Trophoblast cell (in vitro differentiated cells and primary cell): ENCODE measurements at regions not wholly inside any gene's neighbourhood (a gene's known extent, or its start where the extent isn't known, plus 50 kb on each side); places are given as distances from the start of the nearest gene placed in this dataset.
"Not testable (repeated sequence)": the region's sequence is repeated elsewhere in the genome, so short reads cannot be mapped to it uniquely, and the experiment has no call there.

Experiments used
- DNase-seq, 2 donors: peaks; one replicate each; pipeline ENCODE4 v3.0.0-alpha.2; 2016
- H2AFZ ChIP-seq: 2 replicates; pipeline ENCODE4 v1.6.1; 2013; ENCODE audit warnings: low read length, moderate library complexity, mild to moderate bottlenecking; ENCODE audit not compliant: insufficient read depth, poor library complexity
- H2AK5ac ChIP-seq: 2 replicates; pipeline ENCODE4 v1.6.1; 2013; ENCODE audit warnings: mild to moderate bottlenecking, low read length
- H2BK120ac ChIP-seq: 2 replicates; pipeline ENCODE4 v1.6.1; 2013; ENCODE audit warnings: low read length, mild to moderate bottlenecking, moderate library complexity; ENCODE audit not compliant: insufficient read depth, poor library complexity
- H2BK12ac ChIP-seq: 2 replicates; pipeline ENCODE4 v1.6.1; 2013; ENCODE audit warnings: mild to moderate bottlenecking, low read length, moderate library complexity
- H2BK5ac ChIP-seq: 2 replicates; pipeline ENCODE4 v1.6.1; 2013; ENCODE audit warnings: low read length, low read depth, moderate library complexity, mild to moderate bottlenecking; ENCODE audit not compliant: poor library complexity
- H3K14ac ChIP-seq: 2 replicates; pipeline ENCODE4 v1.6.1; 2013; ENCODE audit warnings: mild to moderate bottlenecking, low read length
- H3K18ac ChIP-seq: 2 replicates; pipeline ENCODE4 v1.6.1; 2013; ENCODE audit warnings: mild to moderate bottlenecking, low read length
- H3K23ac ChIP-seq: 2 replicates; pipeline ENCODE4 v1.6.1; 2013; ENCODE audit warnings: low read length
- H3K27ac ChIP-seq: 2 replicates; pipeline ENCODE4 v1.5.1; 2013; ENCODE audit warnings: low read depth, mild to moderate bottlenecking, inconsistent platforms, low read length, moderate library complexity
- H3K27me3 ChIP-seq: 2 replicates; pipeline ENCODE4 v1.6.1; 2013; ENCODE audit warnings: inconsistent platforms, mild to moderate bottlenecking, low read length, moderate library complexity; ENCODE audit not compliant: insufficient read depth
- H3K36me3 ChIP-seq, 2 experiments: 1 replicate in 1 of 2; 2 replicates in 1 of 2; pipeline ENCODE4 v1.6.1; 2013; ENCODE audit warnings: low read length in 2 of 2, mild to moderate bottlenecking in 2 of 2, moderate library complexity in 1 of 2; ENCODE audit not compliant: insufficient read depth in 2 of 2, control insufficient read depth in 1 of 2
- H3K4ac ChIP-seq: 2 replicates; pipeline ENCODE4 v1.6.1; 2013; ENCODE audit warnings: low read depth, mild to moderate bottlenecking, low read length, moderate library complexity
- H3K4me1 ChIP-seq, 2 experiments: 1 replicate in 1 of 2; 2 replicates in 1 of 2; pipeline ENCODE4 v1.6.1; 2013; ENCODE audit warnings: low read length in 2 of 2, mild to moderate bottlenecking in 2 of 2, moderate library complexity in 1 of 2; ENCODE audit not compliant: insufficient read depth in 2 of 2, control insufficient read depth in 1 of 2
- H3K4me2 ChIP-seq: 2 replicates; pipeline ENCODE4 v1.6.1; 2013; ENCODE audit warnings: inconsistent platforms, mild to moderate bottlenecking, low read length, moderate library complexity
- H3K4me3 ChIP-seq: 2 replicates; pipeline ENCODE4 v1.5.1; 2013; ENCODE audit warnings: mild to moderate bottlenecking, low read depth, low read length, inconsistent platforms
- H3K79me1 ChIP-seq: one replicate; pipeline ENCODE4 v1.6.1; 2013; ENCODE audit warnings: low read length
- H3K79me2 ChIP-seq: 2 replicates; pipeline ENCODE4 v1.6.1; 2013; ENCODE audit warnings: low read length, mild to moderate bottlenecking; ENCODE audit not compliant: control insufficient read depth, insufficient read depth, poor library complexity
- H3K9ac ChIP-seq: 2 replicates; pipeline ENCODE4 v1.6.1; 2013; ENCODE audit warnings: mild to moderate bottlenecking, low read length
- H3K9me3 ChIP-seq: 2 replicates; pipeline ENCODE4 v1.6.1; 2013; ENCODE audit warnings: low read depth, mild to moderate bottlenecking, control low read depth, inconsistent platforms, low read length; ENCODE audit not compliant: insufficient read depth
- H4K12ac ChIP-seq: 2 replicates; pipeline ENCODE4 v1.6.1; 2013; ENCODE audit warnings: low read depth, mild to moderate bottlenecking, low read length, moderate library complexity
- H4K8ac ChIP-seq: 2 replicates; pipeline ENCODE4 v1.6.1; 2013; ENCODE audit warnings: low read depth, mild to moderate bottlenecking, low read length, moderate library complexity
- H4K91ac ChIP-seq: one replicate; pipeline ENCODE4 v1.6.1; 2013; ENCODE audit warnings: low read depth, mild to moderate bottlenecking, low read length, moderate library complexity
- WGBS: extraction: QIAGEN DNeasy Blood & Tissue Kit; methylation state at CpG from one replicate; pipeline ENCODE4 v1.1.7; 2013; ENCODE audit warnings: missing lambda C conversion rate; ENCODE audit not compliant: insufficient read length, insufficient coverage; ENCODE audit errors: extremely low coverage; 5-methylcytosine and 5-hydroxymethylcytosine counted together

GRCh38 chr3:166500420-166500819, 663.2 kb upstream of the BCHE start:
- H3K4ac ChIP-seq, H4K91ac ChIP-seq, H2AFZ ChIP-seq, H4K12ac ChIP-seq, H2BK120ac ChIP-seq, H3K18ac ChIP-seq, H3K36me3 ChIP-seq, H4K8ac ChIP-seq, H3K4me3 ChIP-seq, H3K9me3 ChIP-seq, H3K27me3 ChIP-seq, H3K27ac ChIP-seq, H2BK5ac ChIP-seq, H3K79me2 ChIP-seq, H3K14ac ChIP-seq, H3K9ac ChIP-seq, H3K23ac ChIP-seq, H3K4me1 ChIP-seq, H2AK5ac ChIP-seq, H2BK12ac ChIP-seq, H3K79me1 ChIP-seq, H3K4me2 ChIP-seq, DNase-seq: not testable (repeated sequence)
- WGBS: no CpG with 5 or more reads among the region's 2 CpGs

GRCh38 chr3:166499636-166500035, 662.4 kb upstream of the BCHE start:
- Histone ChIP-seq H2BK12ac (no peak overlapping the region), H3K27me3 (no peaks in the 10 kb centered on the region), H4K91ac (no peak overlapping the region), H2AK5ac (no peak overlapping the region), H3K79me1 (no peaks in the 10 kb centered on the region), H3K4ac (no peak overlapping the region), H3K14ac (no peak overlapping the region), H2AFZ (no peak overlapping the region), H2BK5ac (no peak overlapping the region), H3K23ac (no peak overlapping the region), H3K9ac (no peak overlapping the region), H3K4me2 (no peak overlapping the region), H4K8ac (no peak overlapping the region), H3K4me3 (no peak overlapping the region), H3K18ac (no peak overlapping the region), H3K9me3 (no peaks in the 10 kb centered on the region), H3K4me1 (no peaks in the 10 kb centered on the region), H3K36me3 (no peaks in the 10 kb centered on the region), H3K79me2 (no peaks in the 10 kb centered on the region), H3K27ac (no peak overlapping the region), H2BK120ac (no peak overlapping the region), H4K12ac (no peak overlapping the region)
- no CpG with 5 or more reads among the region's 3 CpGs for WGBS
- DNase-seq: no peak

GRCh38 chr3:166498446-166498845, 661.2 kb upstream of the BCHE start:
- Histone ChIP-seq H3K4ac (no peak overlapping the region), H3K79me2 (no peaks in the 10 kb centered on the region), H3K27me3 (no peaks in the 10 kb centered on the region), H2AK5ac (no peak overlapping the region), H2BK120ac (no peak overlapping the region), H3K18ac (no peak overlapping the region), H3K4me2 (no peak overlapping the region), H2AFZ (no peak overlapping the region), H3K4me1 (no peaks in the 10 kb centered on the region), H3K14ac (no peak overlapping the region), H3K36me3 (no peaks in the 10 kb centered on the region), H3K23ac (no peak overlapping the region), H3K27ac (no peak overlapping the region), H2BK5ac (no peak overlapping the region), H3K9ac (no peak overlapping the region), H4K91ac (no peak overlapping the region), H4K12ac (no peak overlapping the region), H2BK12ac (no peak overlapping the region), H3K9me3 (no peaks in the 10 kb centered on the region), H3K4me3 (no peak overlapping the region), H4K8ac (no peak overlapping the region), H3K79me1 (no peaks in the 10 kb centered on the region)
- DNase-seq: no peak
- no CpG with 5 or more reads among the region's 3 CpGs for WGBS

- no peak overlapping the region for H3K9ac ChIP-seq
- no peak overlapping the region for H3K4me2 ChIP-seq
- no peak overlapping the region for H4K8ac ChIP-seq
- no CpG with 5 or more reads among the region's 10 CpGs for WGBS
- no peak overlapping the region for H4K91ac ChIP-seq
- H3K27me3 ChIP-seq: no peaks in the 10 kb centered on the region
- no peaks in the 10 kb centered on the region for H3K36me3 ChIP-seq
- H2AFZ ChIP-seq: no peak overlapping the region
- H2AK5ac ChIP-seq: no peak overlapping the region
- no peaks in the 10 kb centered on the region for H3K79me1 ChIP-seq
- no peak overlapping the region for H4K12ac ChIP-seq
- no peak for DNase-seq
- H2BK12ac ChIP-seq: no peak overlapping the region
- no peak overlapping the region for H2BK5ac ChIP-seq
- no peak overlapping the region for H3K4ac ChIP-seq
- H2BK120ac ChIP-seq: no peak overlapping the region
- H3K79me2 ChIP-seq: no peaks in the 10 kb centered on the region
- H3K18ac ChIP-seq: no peak overlapping the region
- no peaks in the 10 kb centered on the region for H3K9me3 ChIP-seq
- H3K27ac ChIP-seq: no peak overlapping the region
- no peaks in the 10 kb centered on the region for H3K4me1 ChIP-seq
- no peak overlapping the region for H3K23ac ChIP-seq
- H3K4me3 ChIP-seq: no peak overlapping the region
- no peak overlapping the region for H3K14ac ChIP-seq
Observed at GRCh38 chr3:166489826-166490225, 652.6 kb upstream of the BCHE start.
